ENCODE measurements at regions not wholly inside any gene's neighbourhood (a gene's known extent, or its start where the extent isn't known, plus 50 kb on each side); places are given as distances from the start of the nearest gene placed in this dataset.

GRCh38 chr5:75002271-75002670 lies 50.1 kb downstream of the GCNT4 start:
- intact Hi-C loops (cut with DNase I), result no loop called here
- DNase-seq, result no peak
- Histone ChIP-seq H3K36me3 (no peaks in the 10 kb centered on the region), H3K27ac (no peak overlapping the region), H3K27me3 (peaks cover 0 to 4% (median 0%) of the 10 kb centered on the region in 7 donors), H3K4me3 (no peak overlapping the region), H3K9me3 (peaks cover 0 to 24% (median 9%) of the 10 kb centered on the region in 11 donors), H3K4me1 (no peaks in the 10 kb centered on the region)
- TF ChIP-seq CTCF (IDR thresholded peaks at IDR 0.05), result no peak
- 84 to 93% methylated on average over 4 of the region's 4 CpGs for WGBS, 2 donors
- ATAC-seq, result no peak

GRCh38 chr5:74995926-74996325 lies 56.4 kb downstream of the GCNT4 start:
- no peaks in the 10 kb centered on the region for H3K36me3 ChIP-seq
- no peak overlapping the region for H3K4me3 ChIP-seq
- intact Hi-C loops (cut with DNase I), result no loop called here
- H3K4me1 ChIP-seq, result no peaks in the 10 kb centered on the region
- no peak for TF ChIP-seq CTCF (IDR thresholded peaks at IDR 0.05)
- no peak overlapping the region for H3K27ac ChIP-seq
- ATAC-seq (no peak), DNase-seq (no peak)
- H3K27me3 ChIP-seq, result peaks cover 0 to 10% (median 0%) of the 10 kb centered on the region in 7 donors
- no peaks in the 10 kb centered on the region for H3K9me3 ChIP-seq
- 71 to 85% methylated on average over 1 of the region's 1 CpG for WGBS, 2 donors

GRCh38 chr5:74994826-74995225 lies 57.5 kb downstream of the GCNT4 start:
- Histone ChIP-seq H3K4me1 (no peaks in the 10 kb centered on the region), H3K4me3 (no peak overlapping the region), H3K9me3 (no peaks in the 10 kb centered on the region), H3K27me3 (peaks cover 0 to 6% (median 0%) of the 10 kb centered on the region in 7 donors), H3K36me3 (no peaks in the 10 kb centered on the region), H3K27ac (no peak overlapping the region)
- no peak for TF ChIP-seq CTCF (IDR thresholded peaks at IDR 0.05)
- DNase-seq (no peak), ATAC-seq (no peak)
- intact Hi-C loops (cut with DNase I), result no loop called here
- WGBS, 2 donors, result 66 to 77% methylated on average over 2 of the region's 2 CpGs

- intact Hi-C loops (cut with DNase I), result no loop called here
- ATAC-seq (no peak), DNase-seq (no peak)
- WGBS, 2 donors, result 76 to 78% methylated on average over 4 of the region's 4 CpGs
- Histone ChIP-seq H3K4me3 (no peak overlapping the region), H3K9me3 (peaks cover 0 to 3% (median 0%) of the 10 kb centered on the region in 11 donors), H3K27ac (no peak overlapping the region), H3K36me3 (no peaks in the 10 kb centered on the region), H3K27me3 (peaks cover 0 to 5% (median 0%) of the 10 kb centered on the region in 7 donors), H3K4me1 (no peaks in the 10 kb centered on the region)
- TF ChIP-seq CTCF (IDR thresholded peaks at IDR 0.05), result no peak
Measured at GRCh38 chr5:74993743-74994142, 58.6 kb downstream of the GCNT4 start.
